HL-60 (cell line): ENCODE measurements at regions not wholly inside any gene's neighbourhood (a gene's known extent, or its start where the extent isn't known, plus 50 kb on each side); places are given as distances from the start of the nearest gene placed in this dataset.

ENCODE experiments used
- GABPA ChIP-seq: IDR thresholded peaks from 2 replicates; pipeline ENCODE4 v1.6.1; 2012; ENCODE audit warnings: low read depth
- POLR2AphosphoS5 ChIP-seq: IDR thresholded peaks from 2 replicates; pipeline ENCODE4 v1.6.1; 2012; ENCODE audit warnings: low read depth
- TF ChIP-seq, protein P1 (sequence below): IDR thresholded peaks from one replicate; pipeline ENCODE4 v1.5.1; 2011; ENCODE audit warnings: low read length, control low read depth, inconsistent platforms; ENCODE audit not compliant: insufficient read depth

DNA sequence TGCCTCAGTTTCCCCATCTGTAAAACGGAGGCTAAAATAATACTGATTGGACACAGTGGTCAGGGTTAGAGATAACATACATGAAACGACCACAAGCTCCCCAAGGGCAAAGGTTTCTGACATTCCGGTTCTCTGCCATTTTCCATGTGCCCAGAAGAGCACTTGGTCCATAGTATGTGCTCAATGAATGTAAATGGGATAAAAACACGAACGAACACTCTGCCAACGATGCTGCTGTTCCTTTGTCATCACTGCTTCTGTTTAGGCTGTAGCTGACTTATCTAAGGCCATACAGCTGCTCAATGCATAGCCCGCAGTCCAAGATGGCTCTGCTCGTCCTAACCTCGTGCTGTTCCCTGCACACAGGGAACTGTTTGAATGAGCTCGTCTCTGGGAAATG lies 102.0 kb downstream of the RMI2 start:
- TF ChIP-seq POLR2AphosphoS5 = no peak
- TF ChIP-seq, protein P1, sequence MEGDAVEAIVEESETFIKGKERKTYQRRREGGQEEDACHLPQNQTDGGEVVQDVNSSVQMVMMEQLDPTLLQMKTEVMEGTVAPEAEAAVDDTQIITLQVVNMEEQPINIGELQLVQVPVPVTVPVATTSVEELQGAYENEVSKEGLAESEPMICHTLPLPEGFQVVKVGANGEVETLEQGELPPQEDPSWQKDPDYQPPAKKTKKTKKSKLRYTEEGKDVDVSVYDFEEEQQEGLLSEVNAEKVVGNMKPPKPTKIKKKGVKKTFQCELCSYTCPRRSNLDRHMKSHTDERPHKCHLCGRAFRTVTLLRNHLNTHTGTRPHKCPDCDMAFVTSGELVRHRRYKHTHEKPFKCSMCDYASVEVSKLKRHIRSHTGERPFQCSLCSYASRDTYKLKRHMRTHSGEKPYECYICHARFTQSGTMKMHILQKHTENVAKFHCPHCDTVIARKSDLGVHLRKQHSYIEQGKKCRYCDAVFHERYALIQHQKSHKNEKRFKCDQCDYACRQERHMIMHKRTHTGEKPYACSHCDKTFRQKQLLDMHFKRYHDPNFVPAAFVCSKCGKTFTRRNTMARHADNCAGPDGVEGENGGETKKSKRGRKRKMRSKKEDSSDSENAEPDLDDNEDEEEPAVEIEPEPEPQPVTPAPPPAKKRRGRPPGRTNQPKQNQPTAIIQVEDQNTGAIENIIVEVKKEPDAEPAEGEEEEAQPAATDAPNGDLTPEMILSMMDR = no peak
- TF ChIP-seq GABPA = no peak
